ENCODE measurements at regions not wholly inside any gene's neighbourhood (a gene's known extent, or its start where the extent isn't known, plus 50 kb on each side); places are given as distances from the start of the nearest gene placed in this dataset.

DNA sequence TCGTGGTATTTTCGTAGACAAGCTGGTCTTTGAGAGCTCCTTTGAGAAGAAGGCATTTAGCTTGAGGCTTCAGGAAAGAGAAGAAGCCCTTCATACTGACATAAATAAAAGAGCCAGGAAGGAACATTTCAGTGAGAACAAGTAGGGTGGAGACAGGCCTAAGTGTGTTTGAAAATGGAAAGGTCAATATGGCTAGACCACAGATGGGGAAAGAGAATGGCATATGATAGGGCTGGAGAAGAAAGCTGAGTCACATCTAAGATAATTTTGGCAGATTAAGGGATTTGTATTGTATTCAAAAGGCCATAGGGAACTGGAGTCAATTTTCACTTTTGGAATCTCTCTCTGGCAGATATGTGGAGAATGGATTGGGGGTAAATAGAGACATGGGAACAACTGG lies 374.9 kb downstream of the TMEM38B start:
- intact Hi-C loops (cut with DNase I; ENCODE audit: low total_unique reads): no loop called here
- Histone ChIP-seq H3K27ac (peak overlapping the region in 1 of 2 donors; percentile 69), H3K36me3 (no peaks in the 10 kb centered on the region), H3K4me1 (no peaks in the 10 kb centered on the region), H3K9me3 (no peaks in the 10 kb centered on the region), H3K27me3 (no peaks in the 10 kb centered on the region), H3K4me3 (no peak overlapping the region)
- no peak for TF ChIP-seq POLR2A (IDR thresholded peaks at IDR 0.05)
- TF ChIP-seq, protein P1, sequence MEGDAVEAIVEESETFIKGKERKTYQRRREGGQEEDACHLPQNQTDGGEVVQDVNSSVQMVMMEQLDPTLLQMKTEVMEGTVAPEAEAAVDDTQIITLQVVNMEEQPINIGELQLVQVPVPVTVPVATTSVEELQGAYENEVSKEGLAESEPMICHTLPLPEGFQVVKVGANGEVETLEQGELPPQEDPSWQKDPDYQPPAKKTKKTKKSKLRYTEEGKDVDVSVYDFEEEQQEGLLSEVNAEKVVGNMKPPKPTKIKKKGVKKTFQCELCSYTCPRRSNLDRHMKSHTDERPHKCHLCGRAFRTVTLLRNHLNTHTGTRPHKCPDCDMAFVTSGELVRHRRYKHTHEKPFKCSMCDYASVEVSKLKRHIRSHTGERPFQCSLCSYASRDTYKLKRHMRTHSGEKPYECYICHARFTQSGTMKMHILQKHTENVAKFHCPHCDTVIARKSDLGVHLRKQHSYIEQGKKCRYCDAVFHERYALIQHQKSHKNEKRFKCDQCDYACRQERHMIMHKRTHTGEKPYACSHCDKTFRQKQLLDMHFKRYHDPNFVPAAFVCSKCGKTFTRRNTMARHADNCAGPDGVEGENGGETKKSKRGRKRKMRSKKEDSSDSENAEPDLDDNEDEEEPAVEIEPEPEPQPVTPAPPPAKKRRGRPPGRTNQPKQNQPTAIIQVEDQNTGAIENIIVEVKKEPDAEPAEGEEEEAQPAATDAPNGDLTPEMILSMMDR (IDR thresholded peaks at IDR 0.05): no peak
- no peak for DNase-seq

DNA sequence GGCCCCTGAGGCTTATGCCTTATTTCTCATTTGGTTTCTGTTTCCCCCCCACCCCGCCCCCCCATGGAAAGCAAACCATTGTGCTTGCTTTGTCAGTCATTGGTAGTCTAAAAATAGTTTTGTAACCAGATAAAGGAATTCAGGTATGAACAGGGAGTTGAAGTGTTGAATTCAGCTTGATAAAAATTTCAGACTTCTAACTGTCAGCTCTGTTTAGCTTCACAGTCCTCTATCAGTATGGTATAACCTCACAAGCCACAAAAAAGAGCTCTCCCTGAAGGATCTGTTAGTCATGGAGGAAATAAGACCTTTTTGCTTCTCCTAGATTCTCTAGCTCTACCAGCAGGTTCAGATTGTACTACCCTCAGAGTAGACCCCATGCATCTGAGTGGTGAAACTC lies 378.1 kb downstream of the TMEM38B start:
- intact Hi-C loops (cut with DNase I; ENCODE audit: low total_unique reads): no loop called here
- no peak for DNase-seq
- TF ChIP-seq POLR2A (IDR thresholded peaks at IDR 0.05): no peak
- TF ChIP-seq, protein P1 (IDR thresholded peaks at IDR 0.05): no peak
- H3K27ac ChIP-seq: no peak overlapping the region
- H3K9me3 ChIP-seq: no peaks in the 10 kb centered on the region
- H3K36me3 ChIP-seq: no peaks in the 10 kb centered on the region
- no peaks in the 10 kb centered on the region for H3K4me1 ChIP-seq
- H3K27me3 ChIP-seq: no peaks in the 10 kb centered on the region
- no peak overlapping the region for H3K4me3 ChIP-seq

DNA sequence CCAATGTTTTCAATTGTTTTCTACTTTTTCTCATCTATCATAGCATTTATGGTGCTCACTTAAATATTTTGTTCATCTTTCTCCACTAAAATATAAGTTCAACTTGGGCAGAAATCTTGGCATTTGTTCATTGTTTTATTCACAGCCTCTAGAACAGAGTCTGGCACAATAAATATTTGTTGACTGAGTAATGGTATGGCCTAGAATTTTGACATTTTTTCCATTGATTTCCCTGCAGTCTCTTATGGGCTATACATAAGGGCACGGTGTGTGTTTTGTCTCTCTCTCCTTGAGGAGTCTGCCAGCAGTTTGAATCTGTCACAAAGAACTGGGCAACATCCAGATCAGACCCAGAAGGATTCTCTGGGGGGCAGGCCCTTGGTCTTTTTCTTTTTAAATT lies 379.7 kb downstream of the TMEM38B start:
- Histone ChIP-seq H3K4me1 (no peaks in the 10 kb centered on the region), H3K36me3 (no peaks in the 10 kb centered on the region), H3K4me3 (no peak overlapping the region), H3K9me3 (no peaks in the 10 kb centered on the region), H3K27me3 (no peaks in the 10 kb centered on the region), H3K27ac (no peak overlapping the region)
- no peak for DNase-seq
- TF ChIP-seq POLR2A (IDR thresholded peaks at IDR 0.05): no peak
- TF ChIP-seq, protein P1 (IDR thresholded peaks at IDR 0.05): no peak
- intact Hi-C loops (cut with DNase I; ENCODE audit: low total_unique reads): no loop called here

DNA sequence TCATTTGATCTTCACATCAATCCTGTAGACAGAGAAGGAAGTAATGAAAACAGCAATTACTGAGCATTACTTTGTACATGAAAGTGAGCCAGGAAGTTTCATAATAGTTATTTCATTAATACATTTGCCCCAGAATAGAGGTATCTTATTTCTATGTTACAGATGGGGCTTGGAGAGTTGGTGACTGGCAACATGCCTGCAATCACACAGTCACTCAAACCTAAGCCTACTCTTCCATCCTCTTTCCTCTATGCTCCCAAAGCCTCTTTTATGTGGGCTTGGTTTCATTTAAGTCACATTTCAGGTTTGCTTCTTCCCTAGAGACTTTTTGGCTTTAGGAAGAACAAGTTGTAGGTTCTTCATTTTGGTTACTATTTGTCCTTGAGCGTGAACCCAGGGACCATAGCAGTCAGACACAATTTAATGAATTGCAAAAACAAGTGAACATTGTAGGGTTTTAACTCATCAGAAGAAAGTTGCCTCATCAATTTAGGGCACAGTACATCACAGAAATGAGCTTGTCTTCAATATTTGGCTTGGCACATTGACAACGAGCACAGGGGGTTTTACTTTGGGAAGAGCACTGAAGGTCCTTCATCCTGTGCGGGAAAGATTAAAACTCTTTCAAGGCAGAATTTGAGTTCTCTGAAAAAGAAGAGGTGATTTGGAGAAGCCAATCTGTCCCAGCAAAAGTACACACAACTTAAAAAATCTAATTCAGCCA lies 381.1 kb downstream of the TMEM38B start:
- no peaks in the 10 kb centered on the region for H3K27me3 ChIP-seq
- H3K27ac ChIP-seq: no peak overlapping the region
- no peaks in the 10 kb centered on the region for H3K36me3 ChIP-seq
- H3K9me3 ChIP-seq: no peaks in the 10 kb centered on the region
- no peak overlapping the region for H3K4me3 ChIP-seq
- TF ChIP-seq POLR2A (IDR thresholded peaks at IDR 0.05): no peak
- TF ChIP-seq, protein P1 (IDR thresholded peaks at IDR 0.05): no peak
- H3K4me1 ChIP-seq: no peaks in the 10 kb centered on the region
- intact Hi-C loops (cut with DNase I; ENCODE audit: low total_unique reads): no loop called here
- no peak for DNase-seq

DNA sequence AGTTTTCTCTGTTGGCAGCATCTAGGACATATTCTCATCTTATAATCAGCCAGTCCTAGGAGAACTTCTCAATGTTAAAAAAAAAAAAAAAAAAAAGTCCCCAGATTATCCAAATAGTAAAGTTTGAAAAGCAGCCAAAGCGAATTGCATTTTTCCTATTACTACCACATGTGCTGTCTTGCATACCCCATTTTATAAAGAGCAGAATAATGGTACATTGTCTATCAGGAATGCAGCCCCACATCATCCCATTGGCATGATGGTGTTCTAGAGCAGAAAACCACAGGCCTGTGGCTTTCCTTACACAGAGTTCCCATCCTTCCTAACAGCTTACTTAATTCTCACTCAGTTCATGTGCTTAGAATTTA lies 381.6 kb downstream of the TMEM38B start:
- intact Hi-C loops (cut with DNase I; ENCODE audit: low total_unique reads): no loop called here
- DNase-seq: no peak

More for the DNA sequence above, 381.6 kb downstream of the TMEM38B start:
- TF ChIP-seq POLR2A (IDR thresholded peaks at IDR 0.05): no peak
- TF ChIP-seq, protein P1 (IDR thresholded peaks at IDR 0.05): no peak
- no peak overlapping the region for H3K27ac ChIP-seq
- H3K4me3 ChIP-seq: no peak overlapping the region
- H3K36me3 ChIP-seq: no peaks in the 10 kb centered on the region
- no peaks in the 10 kb centered on the region for H3K9me3 ChIP-seq
- H3K4me1 ChIP-seq: no peaks in the 10 kb centered on the region
- no peaks in the 10 kb centered on the region for H3K27me3 ChIP-seq

Measured in uterus (tissue), 3 donors.